Fibroblast of lung (primary cell): ENCODE measurements at regions not wholly inside any gene's neighbourhood (a gene's known extent, or its start where the extent isn't known, plus 50 kb on each side); places are given as distances from the start of the nearest gene placed in this dataset.

Source experiments
- EZH2 ChIP-seq: IDR thresholded peaks from 2 replicates; pipeline ENCODE4 v1.5.1; 2012; ENCODE audit warnings: low read length, control low read depth, mild to moderate bottlenecking; ENCODE audit errors: missing control alignments
- TF ChIP-seq, protein P1 (sequence below), 2 donors: IDR thresholded peaks in 1 of 2; conservative IDR thresholded peaks in 1 of 2; 1 replicate in 1 of 2; 2 replicates in 1 of 2; pipeline ENCODE4 v1.5.1; 2011 to 2012; ENCODE audit warnings: low read length in 2 of 2, control low read depth in 1 of 2, inconsistent platforms in 1 of 2, low read depth in 1 of 2, mild to moderate bottlenecking in 1 of 2

DNA sequence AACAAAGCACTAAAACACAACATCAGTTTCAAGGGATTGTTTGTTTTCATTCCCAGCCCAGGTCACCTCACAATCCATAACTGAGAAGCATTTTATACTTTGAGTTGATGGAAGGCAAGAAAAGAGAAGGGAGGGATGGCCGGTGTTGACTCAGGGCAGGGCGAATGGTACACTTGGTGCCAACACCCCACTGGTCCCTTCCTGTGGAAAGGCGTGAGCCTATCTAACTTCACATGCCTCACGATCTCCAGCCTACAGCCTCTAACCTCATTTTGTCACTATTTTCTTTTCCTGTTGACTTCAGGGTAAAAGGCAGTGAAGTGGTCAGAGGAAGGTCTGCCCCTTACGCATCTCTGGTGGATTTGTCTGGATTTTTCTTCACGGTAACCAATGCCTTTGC lies 53.5 kb upstream of the SASH1 start:
- TF ChIP-seq, protein P1, sequence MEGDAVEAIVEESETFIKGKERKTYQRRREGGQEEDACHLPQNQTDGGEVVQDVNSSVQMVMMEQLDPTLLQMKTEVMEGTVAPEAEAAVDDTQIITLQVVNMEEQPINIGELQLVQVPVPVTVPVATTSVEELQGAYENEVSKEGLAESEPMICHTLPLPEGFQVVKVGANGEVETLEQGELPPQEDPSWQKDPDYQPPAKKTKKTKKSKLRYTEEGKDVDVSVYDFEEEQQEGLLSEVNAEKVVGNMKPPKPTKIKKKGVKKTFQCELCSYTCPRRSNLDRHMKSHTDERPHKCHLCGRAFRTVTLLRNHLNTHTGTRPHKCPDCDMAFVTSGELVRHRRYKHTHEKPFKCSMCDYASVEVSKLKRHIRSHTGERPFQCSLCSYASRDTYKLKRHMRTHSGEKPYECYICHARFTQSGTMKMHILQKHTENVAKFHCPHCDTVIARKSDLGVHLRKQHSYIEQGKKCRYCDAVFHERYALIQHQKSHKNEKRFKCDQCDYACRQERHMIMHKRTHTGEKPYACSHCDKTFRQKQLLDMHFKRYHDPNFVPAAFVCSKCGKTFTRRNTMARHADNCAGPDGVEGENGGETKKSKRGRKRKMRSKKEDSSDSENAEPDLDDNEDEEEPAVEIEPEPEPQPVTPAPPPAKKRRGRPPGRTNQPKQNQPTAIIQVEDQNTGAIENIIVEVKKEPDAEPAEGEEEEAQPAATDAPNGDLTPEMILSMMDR (conservative IDR thresholded peaks at IDR 0.05 in 1 of 2, IDR thresholded peaks at IDR 0.05 in 1 of 2; ENCODE audit: low read depth in 1 of 2, low read length in 2 of 2): no peak
- TF ChIP-seq EZH2: no peak
